ENCODE measurements at regions not wholly inside any gene's neighbourhood (a gene's known extent, or its start where the extent isn't known, plus 50 kb on each side); places are given as distances from the start of the nearest gene placed in this dataset.

- CTCF ChIA-PET, result no interaction called here
- DNase-seq (ENCODE audit: low spot score) (no peak), ATAC-seq (no peak)
- TF ChIP-seq FOXJ3 (CRISPR knock-in tag; IDR thresholded peaks at IDR 0.05; ENCODE audit: borderline replicate concordance) (no peak), GTF2I (CRISPR knock-in tag; conservative IDR thresholded peaks at IDR 0.05) (0 out of 2 replicates have a peak, but pooled peaks have one; percentile 24), ZNF121 (CRISPR knock-in tag; IDR thresholded peaks at IDR 0.05) (peak; percentile 92), EMX1 (CRISPR knock-in tag; IDR thresholded peaks at IDR 0.05) (no peak), ZNF512 (CRISPR knock-in tag; IDR thresholded peaks at IDR 0.05; ENCODE audit: borderline replicate concordance) (no peak)
- Mint-ChIP-seq H3K4me1 (peaks cover 73% of the 10 kb centered on the region), H3K36me3 (no peaks in the 10 kb centered on the region), H3K4me3 (no peak overlapping the region), H3K27me3 (ENCODE audit: low read depth) (no peaks in the 10 kb centered on the region), H3K27ac (peak overlapping the region; percentile 97), H3K9me3 (no peaks in the 10 kb centered on the region)
- POLR2A ChIA-PET, result interaction anchor here (0.5 to 0.8 kb wide), 2 partner anchors 28 to 570 kb away, joined by 3 read pairs; no protein-coding TSS in a partner anchor
Observed at GRCh38 chr15:62474021-62474770, 309.1 kb upstream of the C2CD4B start.

DNA sequence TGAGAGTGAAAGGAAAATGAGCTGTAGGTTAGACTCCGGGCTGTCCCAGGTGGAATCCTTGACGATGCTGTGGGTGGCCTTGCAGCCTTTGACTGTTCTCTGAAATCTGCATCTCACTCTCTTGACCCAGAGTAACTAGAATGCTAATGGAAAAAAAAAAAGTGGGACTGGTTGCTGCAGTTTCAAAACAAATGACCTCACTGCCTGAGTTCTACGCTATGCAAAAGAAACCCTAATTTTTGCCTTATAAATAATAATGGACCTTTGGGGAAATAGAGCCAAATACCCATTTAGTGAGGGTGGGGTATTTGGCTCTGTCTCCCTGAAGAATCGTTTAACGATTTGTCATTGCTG lies 309.7 kb upstream of the C2CD4B start:
- CTCF ChIA-PET, result no interaction called here
- peak; percentile 61 for ATAC-seq
- Mint-ChIP-seq H3K4me1 (peaks cover 67% of the 10 kb centered on the region), H3K27me3 (ENCODE audit: low read depth) (no peaks in the 10 kb centered on the region), H3K9me3 (no peaks in the 10 kb centered on the region), H3K4me3 (no peak overlapping the region), H3K27ac (peak overlapping the region; percentile 97), H3K36me3 (no peaks in the 10 kb centered on the region)
- POLR2A ChIA-PET, result interaction anchor here (0.5 to 0.8 kb wide), 2 partner anchors 29 to 569 kb away, joined by 3 read pairs; no protein-coding TSS in a partner anchor
- TF ChIP-seq USF2 (CRISPR knock-in tag; IDR thresholded peaks at IDR 0.05) (no peak), SMAD4 (CRISPR knock-in tag; IDR thresholded peaks at IDR 0.05) (no peak), PRRX2 (CRISPR knock-in tag; IDR thresholded peaks at IDR 0.05) (no peak), RELA (CRISPR knock-in tag; IDR thresholded peaks at IDR 0.05; ENCODE audit: borderline replicate concordance) (no peak), CBFB (CRISPR knock-in tag; IDR thresholded peaks at IDR 0.05; ENCODE audit: low read depth) (no peak), AFF4 (CRISPR knock-in tag; IDR thresholded peaks at IDR 0.05; ENCODE audit: borderline replicate concordance) (no peak), FOXK1 (CRISPR knock-in tag; IDR thresholded peaks at IDR 0.05) (no peak)
- DNase-seq (ENCODE audit: low spot score), result no peak

GRCh38 chr15:62475591-62475990 lies 310.5 kb upstream of the C2CD4B start:
- no peaks in the 10 kb centered on the region for H3K27me3 Mint-ChIP-seq (ENCODE audit: low read depth)
- no peak for ATAC-seq
- H3K4me3 Mint-ChIP-seq, result no peak overlapping the region
- no peak overlapping the region for H3K27ac Mint-ChIP-seq
- DNase-seq (ENCODE audit: low spot score), result no peak
- no peaks in the 10 kb centered on the region for H3K36me3 Mint-ChIP-seq
- ChIA-PET CTCF (no interaction called here), POLR2A (no interaction called here)
- no peaks in the 10 kb centered on the region for H3K9me3 Mint-ChIP-seq
- peaks cover 59% of the 10 kb centered on the region for H3K4me1 Mint-ChIP-seq
- TF ChIP-seq, protein P1, sequence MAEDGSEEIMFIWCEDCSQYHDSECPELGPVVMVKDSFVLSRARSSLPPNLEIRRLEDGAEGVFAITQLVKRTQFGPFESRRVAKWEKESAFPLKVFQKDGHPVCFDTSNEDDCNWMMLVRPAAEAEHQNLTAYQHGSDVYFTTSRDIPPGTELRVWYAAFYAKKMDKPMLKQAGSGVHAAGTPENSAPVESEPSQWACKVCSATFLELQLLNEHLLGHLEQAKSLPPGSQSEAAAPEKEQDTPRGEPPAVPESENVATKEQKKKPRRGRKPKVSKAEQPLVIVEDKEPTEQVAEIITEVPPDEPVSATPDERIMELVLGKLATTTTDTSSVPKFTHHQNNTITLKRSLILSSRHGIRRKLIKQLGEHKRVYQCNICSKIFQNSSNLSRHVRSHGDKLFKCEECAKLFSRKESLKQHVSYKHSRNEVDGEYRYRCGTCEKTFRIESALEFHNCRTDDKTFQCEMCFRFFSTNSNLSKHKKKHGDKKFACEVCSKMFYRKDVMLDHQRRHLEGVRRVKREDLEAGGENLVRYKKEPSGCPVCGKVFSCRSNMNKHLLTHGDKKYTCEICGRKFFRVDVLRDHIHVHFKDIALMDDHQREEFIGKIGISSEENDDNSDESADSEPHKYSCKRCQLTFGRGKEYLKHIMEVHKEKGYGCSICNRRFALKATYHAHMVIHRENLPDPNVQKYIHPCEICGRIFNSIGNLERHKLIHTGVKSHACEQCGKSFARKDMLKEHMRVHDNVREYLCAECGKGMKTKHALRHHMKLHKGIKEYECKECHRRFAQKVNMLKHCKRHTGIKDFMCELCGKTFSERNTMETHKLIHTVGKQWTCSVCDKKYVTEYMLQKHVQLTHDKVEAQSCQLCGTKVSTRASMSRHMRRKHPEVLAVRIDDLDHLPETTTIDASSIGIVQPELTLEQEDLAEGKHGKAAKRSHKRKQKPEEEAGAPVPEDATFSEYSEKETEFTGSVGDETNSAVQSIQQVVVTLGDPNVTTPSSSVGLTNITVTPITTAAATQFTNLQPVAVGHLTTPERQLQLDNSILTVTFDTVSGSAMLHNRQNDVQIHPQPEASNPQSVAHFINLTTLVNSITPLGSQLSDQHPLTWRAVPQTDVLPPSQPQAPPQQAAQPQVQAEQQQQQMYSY (CRISPR knock-in tag; IDR thresholded peaks at IDR 0.05), result no peak
- TF ChIP-seq NR1H2 (CRISPR knock-in tag; IDR thresholded peaks at IDR 0.05) (no peak), SMAD4 (CRISPR knock-in tag; IDR thresholded peaks at IDR 0.05) (no peak), SOX15 (CRISPR knock-in tag; IDR thresholded peaks at IDR 0.05) (no peak), GABPB1 (CRISPR knock-in tag; IDR thresholded peaks at IDR 0.05) (no peak), NR3C1 (CRISPR knock-in tag; conservative IDR thresholded peaks at IDR 0.05; ENCODE audit: low read depth) (no peak), ETV6 (CRISPR knock-in tag; IDR thresholded peaks at IDR 0.05) (no peak), CREB1 (CRISPR knock-in tag; IDR thresholded peaks at IDR 0.05) (no peak)
- TF ChIP-seq, protein P2, sequence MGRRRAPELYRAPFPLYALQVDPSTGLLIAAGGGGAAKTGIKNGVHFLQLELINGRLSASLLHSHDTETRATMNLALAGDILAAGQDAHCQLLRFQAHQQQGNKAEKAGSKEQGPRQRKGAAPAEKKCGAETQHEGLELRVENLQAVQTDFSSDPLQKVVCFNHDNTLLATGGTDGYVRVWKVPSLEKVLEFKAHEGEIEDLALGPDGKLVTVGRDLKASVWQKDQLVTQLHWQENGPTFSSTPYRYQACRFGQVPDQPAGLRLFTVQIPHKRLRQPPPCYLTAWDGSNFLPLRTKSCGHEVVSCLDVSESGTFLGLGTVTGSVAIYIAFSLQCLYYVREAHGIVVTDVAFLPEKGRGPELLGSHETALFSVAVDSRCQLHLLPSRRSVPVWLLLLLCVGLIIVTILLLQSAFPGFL (CRISPR knock-in tag; IDR thresholded peaks at IDR 0.05; ENCODE audit: borderline replicate concordance), result no peak
- TF ChIP-seq, protein P3, sequence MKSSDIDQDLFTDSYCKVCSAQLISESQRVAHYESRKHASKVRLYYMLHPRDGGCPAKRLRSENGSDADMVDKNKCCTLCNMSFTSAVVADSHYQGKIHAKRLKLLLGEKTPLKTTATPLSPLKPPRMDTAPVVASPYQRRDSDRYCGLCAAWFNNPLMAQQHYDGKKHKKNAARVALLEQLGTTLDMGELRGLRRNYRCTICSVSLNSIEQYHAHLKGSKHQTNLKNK (CRISPR knock-in tag; IDR thresholded peaks at IDR 0.05), result no peak
